Heart left ventricle (tissue), 16 donors: ENCODE measurements at regions not wholly inside any gene's neighbourhood (a gene's known extent, or its start where the extent isn't known, plus 50 kb on each side); places are given as distances from the start of the nearest gene placed in this dataset.

Experiments
- ATAC-seq, 4 donors: fragments of 200-7000 bp; cut with Tn5 transposase; one replicate each; pipeline ENCODE4 v1.9.1; 2020 to 2022; ENCODE audit warnings: moderate library complexity in 4 of 4, mild to moderate bottlenecking in 3 of 4, moderate number of reproducible peaks in 1 of 4
- DNase-seq, 5 donors: peaks; one replicate each; pipeline ENCODE4 v3.0.0-alpha.2; 2020
- H3K27ac ChIP-seq, 12 donors: fragments of 200-600 bp; sonication (generic) in 4 of 12; one replicate each; pipeline versions ENCODE4 v1.5.0 to v1.8.0; 2016 to 2022; ENCODE audit warnings: mild to moderate bottlenecking in 2 of 12
- H3K27me3 ChIP-seq, 9 donors: fragments of 200-600 bp; sonication (generic) in 2 of 9; one replicate each; pipeline versions ENCODE4 v1.5.1 to v1.8.0; 2016 to 2022; ENCODE audit warnings: mild to moderate bottlenecking in 3 of 9
- H3K36me3 ChIP-seq, 9 donors: fragments of 200-600 bp; sonication (generic) in 2 of 9; one replicate each; pipeline versions ENCODE4 v1.5.0 to v1.8.0; 2018 to 2022; ENCODE audit warnings: mild to moderate bottlenecking in 2 of 9
- H3K4me1 ChIP-seq, 12 donors: fragments of 200-600 bp; sonication (generic) in 4 of 12; one replicate each; pipeline versions ENCODE4 v1.5.0 to v1.8.0; 2016 to 2022; ENCODE audit warnings: mild to moderate bottlenecking in 3 of 12
- H3K4me3 ChIP-seq, 12 donors: fragments of 200-600 bp; sonication (generic) in 4 of 12; one replicate each; pipeline versions ENCODE4 v1.5.0 to v1.8.0; 2017 to 2022; ENCODE audit warnings: mild to moderate bottlenecking in 9 of 12, moderate library complexity in 4 of 12
- H3K9me3 ChIP-seq, 12 donors: fragments of 200-600 bp; sonication (generic) in 4 of 12; one replicate each; pipeline versions ENCODE4 v1.5.0 to v1.8.0; 2016 to 2022; ENCODE audit warnings: mild to moderate bottlenecking in 1 of 12
- CTCF ChIP-seq, 12 donors: fragments of 200-600 bp; sonication (generic) in 4 of 12; IDR thresholded peaks; one replicate each; pipeline versions ENCODE4 v1.5.0 to v1.8.0; 2018 to 2022; ENCODE audit warnings: antibody characterized with exemption in 12 of 12, mild to moderate bottlenecking in 5 of 12
- POLR2A ChIP-seq, 2 donors: fragments of 450-650 bp; IDR thresholded peaks; one replicate each; pipeline ENCODE4 v1.6.1; 2017; ENCODE audit warnings: antibody characterized with exemption in 2 of 2, mild to moderate bottlenecking in 2 of 2, moderate library complexity in 2 of 2
- WGBS, 4 donors: extraction: QIAGEN DNeasy Blood & Tissue Kit in 2 of 4; methylation state at CpG; one replicate each; pipeline versions ENCODE4 v1.1.5 to v1.1.7; 2013 to 2018; 5-methylcytosine and 5-hydroxymethylcytosine counted together
- intact Hi-C, 10 donors: fragments of 100-400 bp; cut with DNase I; formaldehyde crosslinking; loops; one replicate each; pipeline versions ENCODE4 v1.11.1 to v1.14.2; 2022
- donor health status: ischemic (EF 13 %, LVEDD 7.1; RV severe dilation, severe dysfunction).
- donor health status: healthy with polysubstance abuse.
- donor health status: DM: no; HTN: yes; CAD: no.
- donor health status: DM: no; HTN: no; CAD: no.
- donor health status: ischemic (EF 25% LVEDD 6.9; RV normal size, moderate dysfunction).
- donor health status: ischemic (EF 25% LVEDD 5.7; RV mildly dilated, moderate dysfunction).
- donor health status: healthy.
- donor health status: DM: yes; HTN: yes; CAD: no.
- donor health status: ischemic (EF 35%, LVEDD 5.7; RV mildly dilated, moderate dysfunction).
- donor health status: nonischemic (EF 11% LVEDD 7.7; RV severe dilation, severe dysfunction).
- donor health status: DM: yes; HTN: yes; CAD: no.
- donor health status: PGD.
- donor health status: ischemic (EF 29% LVEDD 5.4; RV normal size, mild dysfunction).
- donor health status: nonischemic (EF 23%, LVEDD 6.1; RV moderate dilation, normal function).

- no peaks in the 10 kb centered on the region for H3K4me1 ChIP-seq
- no peak for DNase-seq
- no peak for TF ChIP-seq CTCF (IDR thresholded peaks at IDR 0.05)
- TF ChIP-seq POLR2A (IDR thresholded peaks at IDR 0.05): no peak
- no peaks in the 10 kb centered on the region for H3K36me3 ChIP-seq
- intact Hi-C loops: no loop called here
- H3K27ac ChIP-seq: no peak overlapping the region
- H3K4me3 ChIP-seq: no peak overlapping the region
- H3K9me3 ChIP-seq: no peaks in the 10 kb centered on the region
- ATAC-seq: no peak
- H3K27me3 ChIP-seq: no peaks in the 10 kb centered on the region
- 80 to 86% (median 84%) methylated on average over 2 of the region's 2 CpGs for WGBS, 4 donors
Measured at GRCh38 chr17:71383091-71383490, 737.7 kb upstream of the SOX9 start.

- Histone ChIP-seq H3K4me1 (no peaks in the 10 kb centered on the region), H3K27me3 (no peaks in the 10 kb centered on the region), H3K36me3 (no peaks in the 10 kb centered on the region), H3K9me3 (no peaks in the 10 kb centered on the region), H3K27ac (no peak overlapping the region), H3K4me3 (no peak overlapping the region)
- no peak for TF ChIP-seq CTCF (IDR thresholded peaks at IDR 0.05)
- TF ChIP-seq POLR2A (IDR thresholded peaks at IDR 0.05): no peak
- intact Hi-C loops: no loop called here
- no peak for ATAC-seq
- DNase-seq: no peak
Measured at GRCh38 chr17:71387456-71387855, 733.4 kb upstream of the SOX9 start.

- Histone ChIP-seq H3K27me3 (no peaks in the 10 kb centered on the region), H3K36me3 (no peaks in the 10 kb centered on the region), H3K4me3 (no peak overlapping the region), H3K27ac (no peak overlapping the region), H3K9me3 (no peaks in the 10 kb centered on the region), H3K4me1 (no peaks in the 10 kb centered on the region)
- intact Hi-C loops: no loop called here
- no peak for DNase-seq
- TF ChIP-seq POLR2A (IDR thresholded peaks at IDR 0.05): no peak
- TF ChIP-seq CTCF (IDR thresholded peaks at IDR 0.05): no peak
- WGBS, 4 donors: 74 to 78% (median 77%) methylated on average over 4 of the region's 4 CpGs
- ATAC-seq: no peak
Measured at GRCh38 chr17:71392715-71393567, 727.9 kb upstream of the SOX9 start.

GRCh38 chr17:71395901-71396300, 724.9 kb upstream of the SOX9 start:
- WGBS, 4 donors: 36 to 51% (median 46%) methylated on average over 2 of the region's 2 CpGs
- no peaks in the 10 kb centered on the region for H3K36me3 ChIP-seq
- intact Hi-C loops: no loop called here
- no peaks in the 10 kb centered on the region for H3K4me1 ChIP-seq
- H3K4me3 ChIP-seq: no peak overlapping the region
- ATAC-seq (no peak), DNase-seq (no peak)
- no peaks in the 10 kb centered on the region for H3K27me3 ChIP-seq
- H3K9me3 ChIP-seq: no peaks in the 10 kb centered on the region
- TF ChIP-seq POLR2A (IDR thresholded peaks at IDR 0.05): no peak
- no peak for TF ChIP-seq CTCF (IDR thresholded peaks at IDR 0.05)
- no peak overlapping the region for H3K27ac ChIP-seq
